ENCODE measurements at regions not wholly inside any gene's neighbourhood (a gene's known extent, or its start where the extent isn't known, plus 50 kb on each side); places are given as distances from the start of the nearest gene placed in this dataset.

GRCh38 chr7:116095396-116095795, 64.8 kb upstream of the TFEC start:
- no peak for DNase-seq (ENCODE audit: extremely low spot score)
- TF ChIP-seq ZNF384 (IDR thresholded peaks at IDR 0.05) (no peak), FOXA1 (IDR thresholded peaks at IDR 0.05) (no peak), TARDBP (IDR thresholded peaks at IDR 0.05) (no peak), FOXM1 (IDR thresholded peaks at IDR 0.05; ENCODE audit: borderline replicate concordance) (no peak), ARNT (IDR thresholded peaks at IDR 0.05) (no peak), FOXK2 (IDR thresholded peaks at IDR 0.05) (no peak), L3MBTL2 (conservative IDR thresholded peaks at IDR 0.05) (no peak), SP1 (IDR thresholded peaks at IDR 0.05) (no peak), ELF4 (IDR thresholded peaks at IDR 0.05) (no peak), LEF1 (IDR thresholded peaks at IDR 0.05; ENCODE audit: borderline replicate concordance) (no peak), BHLHE40 (IDR thresholded peaks at IDR 0.05; ENCODE audit: borderline replicate concordance) (no peak), SUZ12 (IDR thresholded peaks at IDR 0.05) (no peak), NFRKB (IDR thresholded peaks at IDR 0.05) (no peak), PKNOX1 (IDR thresholded peaks at IDR 0.05) (no peak), CTBP1 (IDR thresholded peaks at IDR 0.05; ENCODE audit: borderline replicate concordance) (no peak), HDGF (IDR thresholded peaks at IDR 0.05; ENCODE audit: borderline replicate concordance) (no peak)
- POLR2A ChIA-PET: no interaction called here
- CTCF ChIA-PET: interaction anchor here (0.5 kb wide), 1 partner anchor 370 kb away, joined by 3 read pairs; no protein-coding TSS in a partner anchor

GRCh38 chr7:116097365-116098009, 66.9 kb upstream of the TFEC start:
- ChIA-PET CTCF (no interaction called here), POLR2A (no interaction called here)
- TF ChIP-seq ARNT (IDR thresholded peaks at IDR 0.05) (no peak), BHLHE40 (IDR thresholded peaks at IDR 0.05; ENCODE audit: borderline replicate concordance) (no peak), NFRKB (IDR thresholded peaks at IDR 0.05) (no peak), ZNF384 (IDR thresholded peaks at IDR 0.05) (no peak), LEF1 (IDR thresholded peaks at IDR 0.05; ENCODE audit: borderline replicate concordance) (no peak), FOXA1 (IDR thresholded peaks at IDR 0.05) (no peak), TARDBP (IDR thresholded peaks at IDR 0.05) (no peak), PKNOX1 (IDR thresholded peaks at IDR 0.05) (no peak), FOXM1 (IDR thresholded peaks at IDR 0.05; ENCODE audit: borderline replicate concordance) (no peak), SP1 (IDR thresholded peaks at IDR 0.05) (no peak), FOXK2 (IDR thresholded peaks at IDR 0.05) (no peak)
- DNase-seq (ENCODE audit: extremely low spot score): no peak

- ChIA-PET POLR2A (no interaction called here), CTCF (no interaction called here)
- DNase-seq (ENCODE audit: extremely low spot score): no peak
- TF ChIP-seq NFRKB (IDR thresholded peaks at IDR 0.05): no peak
Measured at GRCh38 chr7:116098175-116098574, 67.6 kb upstream of the TFEC start.

DNA sequence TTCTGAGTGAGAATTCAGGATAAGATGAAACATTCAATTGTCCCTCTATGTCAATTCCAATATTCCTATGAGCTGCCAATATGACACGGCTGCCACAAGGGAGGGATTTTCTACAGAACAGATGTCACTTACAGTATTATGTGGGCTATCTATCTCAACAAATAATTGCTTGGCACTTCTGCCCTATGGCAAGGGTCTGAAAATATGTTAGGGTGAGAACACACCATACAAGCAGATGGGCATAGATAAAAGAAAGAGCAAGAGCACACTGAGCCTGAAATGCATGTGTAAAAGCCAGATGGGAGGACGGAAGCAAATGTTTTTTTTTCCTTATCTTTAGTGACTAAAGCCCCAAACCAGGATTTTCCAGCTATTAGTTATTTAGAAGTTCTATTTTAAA, 70.1 kb upstream of the TFEC start:
- DNase-seq (ENCODE audit: extremely low spot score): no peak
- TF ChIP-seq NFRKB (IDR thresholded peaks at IDR 0.05) (no peak), FOXM1 (IDR thresholded peaks at IDR 0.05; ENCODE audit: borderline replicate concordance) (no peak), PKNOX1 (IDR thresholded peaks at IDR 0.05) (no peak), CTBP1 (IDR thresholded peaks at IDR 0.05; ENCODE audit: borderline replicate concordance) (no peak), ELF4 (IDR thresholded peaks at IDR 0.05) (no peak), FOXA1 (IDR thresholded peaks at IDR 0.05) (no peak), L3MBTL2 (conservative IDR thresholded peaks at IDR 0.05) (no peak), HDGF (IDR thresholded peaks at IDR 0.05; ENCODE audit: borderline replicate concordance) (no peak)
- ChIA-PET POLR2A (no interaction called here), CTCF (no interaction called here)

GRCh38 chr7:116101704-116102103, 71.1 kb upstream of the TFEC start:
- POLR2A ChIA-PET: no interaction called here
- DNase-seq (ENCODE audit: extremely low spot score): no peak
- CTCF ChIA-PET: no interaction called here
- no peak for TF ChIP-seq NFRKB (IDR thresholded peaks at IDR 0.05)
- TF ChIP-seq LEF1 (IDR thresholded peaks at IDR 0.05; ENCODE audit: borderline replicate concordance): no peak
- no peak for TF ChIP-seq TARDBP (IDR thresholded peaks at IDR 0.05)
- no peak for TF ChIP-seq SUZ12 (IDR thresholded peaks at IDR 0.05)
- no peak for TF ChIP-seq BHLHE40 (IDR thresholded peaks at IDR 0.05; ENCODE audit: borderline replicate concordance)
- TF ChIP-seq HDGF (IDR thresholded peaks at IDR 0.05; ENCODE audit: borderline replicate concordance): no peak
- no peak for TF ChIP-seq CTBP1 (IDR thresholded peaks at IDR 0.05; ENCODE audit: borderline replicate concordance)

GRCh38 chr7:116111475-116111874, 80.9 kb upstream of the TFEC start:
- ChIA-PET CTCF (no interaction called here), POLR2A (no interaction called here)
- no peak for DNase-seq (ENCODE audit: extremely low spot score)
- TF ChIP-seq HDGF (IDR thresholded peaks at IDR 0.05; ENCODE audit: borderline replicate concordance) (no peak), PKNOX1 (IDR thresholded peaks at IDR 0.05) (no peak), NFRKB (IDR thresholded peaks at IDR 0.05) (no peak), BHLHE40 (IDR thresholded peaks at IDR 0.05; ENCODE audit: borderline replicate concordance) (no peak)
